GM21526 (cell line): ENCODE measurements at regions not wholly inside any gene's neighbourhood (a gene's known extent, or its start where the extent isn't known, plus 50 kb on each side); places are given as distances from the start of the nearest gene placed in this dataset.
"Not testable (repeated sequence)": the region's sequence is repeated elsewhere in the genome, so short reads cannot be mapped to it uniquely, and the experiment has no call there.

Experiments
- ATAC-seq: cut with Tn5 transposase; IDR thresholded peaks from one replicate; pipeline ENCODE4 v1.9.1; 2021; ENCODE audit warnings: moderate library complexity; ENCODE audit not compliant: unreplicated experiment, low FRiP score

- no peak for ATAC-seq
Measured at GRCh38 chr12:13924286-13924685, 57.1 kb downstream of the GRIN2B start.

GRCh38 chr12:13918897-13919296, 62.5 kb downstream of the GRIN2B start:
- no peak for ATAC-seq

- ATAC-seq, result no peak
Measured at GRCh38 chr12:13915096-13915495, 66.3 kb downstream of the GRIN2B start.

- no peak for ATAC-seq
Measured at GRCh38 chr12:13913371-13913770, 68.0 kb downstream of the GRIN2B start.

GRCh38 chr12:13911756-13912554, 69.4 kb downstream of the GRIN2B start:
- no peak for ATAC-seq

GRCh38 chr12:13905794-13906193, 75.6 kb downstream of the GRIN2B start:
- ATAC-seq, result no peak

- no peak for ATAC-seq
Measured at GRCh38 chr12:13900718-13901117, 80.7 kb downstream of the GRIN2B start.

- ATAC-seq, result not testable (repeated sequence)
Measured at GRCh38 chr12:13898387-13898786, 83.0 kb downstream of the GRIN2B start.

GRCh38 chr12:13897811-13898210, 83.6 kb downstream of the GRIN2B start:
- no peak for ATAC-seq

- ATAC-seq, result no peak
Measured at GRCh38 chr12:13896063-13896626, 85.3 kb downstream of the GRIN2B start.

- no peak for ATAC-seq
Measured at GRCh38 chr12:13891902-13892301, 89.5 kb downstream of the GRIN2B start.

- ATAC-seq, result no peak
Measured at GRCh38 chr12:13890943-13891342, 90.5 kb downstream of the GRIN2B start.

GRCh38 chr12:13887779-13888388, 93.5 kb downstream of the GRIN2B start:
- no peak for ATAC-seq

GRCh38 chr12:13882176-13882575, 99.2 kb downstream of the GRIN2B start:
- ATAC-seq, result no peak

- ATAC-seq, result no peak
Measured at GRCh38 chr12:13880613-13881012, 100.8 kb downstream of the GRIN2B start.

GRCh38 chr12:13875744-13876143, 105.7 kb downstream of the GRIN2B start:
- no peak for ATAC-seq

- no peak for ATAC-seq
Measured at GRCh38 chr12:13870255-13870654, 111.1 kb downstream of the GRIN2B start.

GRCh38 chr12:13864081-13864673, 117.2 kb downstream of the GRIN2B start:
- peak; percentile 98 for ATAC-seq

- ATAC-seq, result no peak
Measured at GRCh38 chr12:13857750-13858149, 123.7 kb downstream of the GRIN2B start.

- no peak for ATAC-seq
Measured at GRCh38 chr12:13853471-13853870, 127.9 kb downstream of the GRIN2B start.

- no peak for ATAC-seq
Measured at GRCh38 chr12:13851828-13852227, 129.6 kb downstream of the GRIN2B start.
